Prostate gland (tissue), 2 donors: ENCODE measurements at regions not wholly inside any gene's neighbourhood (a gene's known extent, or its start where the extent isn't known, plus 50 kb on each side); places are given as distances from the start of the nearest gene placed in this dataset.

Experiments used
- DNase-seq: peaks from one replicate; pipeline ENCODE4 v3.0.0-alpha.2; 2019; ENCODE audit warnings: low spot score
- H3K27ac ChIP-seq, 2 donors: fragments of 200-600 bp; sonication (generic); 2 replicates each; pipeline ENCODE4 v1.5.1; 2017 to 2019
- H3K27me3 ChIP-seq: fragments of 200-600 bp; sonication (generic); replicated peaks from 2 replicates; pipeline ENCODE4 v1.5.1; 2019; ENCODE audit not compliant: insufficient read depth
- H3K36me3 ChIP-seq, 2 donors: fragments of 200-600 bp; sonication (generic); 1 replicate in 1 of 2; 2 replicates in 1 of 2; pipeline versions ENCODE4 v1.5.1 to v1.8.1; 2017 to 2019
- H3K4me1 ChIP-seq: fragments of 200-600 bp; sonication (generic); replicated peaks from 2 replicates; pipeline ENCODE4 v1.5.1; 2019
- H3K4me3 ChIP-seq, 2 donors: fragments of 200-600 bp; sonication (generic); 2 replicates each; pipeline ENCODE4 v1.5.1; 2017 to 2019
- H3K9me3 ChIP-seq: fragments of 200-600 bp; sonication (generic); 2 replicates; pipeline ENCODE4 v1.5.1; 2017
- POLR2A ChIP-seq: fragments of 450-650 bp; IDR thresholded peaks from one replicate; pipeline ENCODE4 v1.6.1; 2016; ENCODE audit warnings: antibody characterized with exemption, mild to moderate bottlenecking
- POLR2AphosphoS5 ChIP-seq: sonication (generic); formaldehyde crosslinking; IDR thresholded peaks from one replicate; pipeline ENCODE4 v1.6.1; 2017; ENCODE audit warnings: antibody characterized with exemption
- WGBS: methylation state at CpG from one replicate; pipeline ENCODE4 v1.1.5; 2018; 5-methylcytosine and 5-hydroxymethylcytosine counted together
- intact Hi-C: fragments of 100-400 bp; cut with DNase I; formaldehyde crosslinking; loops from one replicate; pipeline ENCODE4 v1.14.2; 2022
- TF ChIP-seq, protein P1 (sequence below), 4 experiments: fragments of 200-600 bp in 2 of 4; fragments of 450-650 bp in 2 of 4; sonication (generic) in 2 of 4; IDR thresholded peaks; 1 replicate in 3 of 4; 2 replicates in 1 of 4; pipeline ENCODE4 v1.5.1; 2016 to 2019; ENCODE audit warnings: antibody characterized with exemption in 4 of 4, mild to moderate bottlenecking in 2 of 4, moderate library complexity in 2 of 4

DNA sequence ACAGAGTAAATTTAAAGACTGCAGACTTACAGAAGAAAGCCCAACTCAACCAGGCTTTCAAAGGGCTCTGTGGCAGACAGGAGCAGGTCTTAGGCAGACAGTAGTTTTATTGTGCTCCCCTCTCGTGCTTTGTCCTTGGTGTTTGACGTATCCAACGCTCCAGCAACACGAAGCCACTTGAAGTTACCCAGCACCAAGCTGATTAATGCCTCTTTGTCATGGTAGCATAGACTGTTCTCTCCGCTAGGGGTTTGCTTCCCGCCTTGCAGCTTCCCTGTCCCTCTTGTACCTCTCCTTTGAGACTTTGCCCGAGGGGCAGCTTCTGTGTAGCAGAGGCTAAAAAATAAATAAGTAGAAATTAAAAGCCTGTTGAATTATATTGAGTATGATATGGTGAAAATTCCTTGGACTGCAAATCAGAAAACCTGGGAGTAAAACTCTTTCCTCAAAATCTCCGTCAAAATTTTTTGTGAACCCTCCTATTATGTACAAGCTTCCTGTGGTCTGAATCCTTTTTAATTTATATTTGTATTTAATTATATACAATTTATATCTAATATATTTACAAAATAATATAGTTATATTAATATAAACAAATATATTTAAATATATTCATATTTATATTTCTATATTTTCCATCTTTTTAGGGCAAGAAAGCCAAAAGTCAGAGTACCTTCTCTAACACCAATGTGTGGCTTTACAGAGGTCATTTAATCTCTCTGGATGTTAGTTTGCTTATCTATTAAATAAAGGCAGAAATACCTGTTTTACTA, 405.4 kb downstream of the DMAC1 start:
- Histone ChIP-seq H3K27ac (no peak overlapping the region), H3K4me3 (no peak overlapping the region), H3K27me3 (no peaks in the 10 kb centered on the region), H3K4me1 (no peaks in the 10 kb centered on the region), H3K9me3 (no peaks in the 10 kb centered on the region), H3K36me3 (no peaks in the 10 kb centered on the region)
- intact Hi-C loops, result no loop called here
- TF ChIP-seq POLR2AphosphoS5, result no peak
- TF ChIP-seq, protein P1, sequence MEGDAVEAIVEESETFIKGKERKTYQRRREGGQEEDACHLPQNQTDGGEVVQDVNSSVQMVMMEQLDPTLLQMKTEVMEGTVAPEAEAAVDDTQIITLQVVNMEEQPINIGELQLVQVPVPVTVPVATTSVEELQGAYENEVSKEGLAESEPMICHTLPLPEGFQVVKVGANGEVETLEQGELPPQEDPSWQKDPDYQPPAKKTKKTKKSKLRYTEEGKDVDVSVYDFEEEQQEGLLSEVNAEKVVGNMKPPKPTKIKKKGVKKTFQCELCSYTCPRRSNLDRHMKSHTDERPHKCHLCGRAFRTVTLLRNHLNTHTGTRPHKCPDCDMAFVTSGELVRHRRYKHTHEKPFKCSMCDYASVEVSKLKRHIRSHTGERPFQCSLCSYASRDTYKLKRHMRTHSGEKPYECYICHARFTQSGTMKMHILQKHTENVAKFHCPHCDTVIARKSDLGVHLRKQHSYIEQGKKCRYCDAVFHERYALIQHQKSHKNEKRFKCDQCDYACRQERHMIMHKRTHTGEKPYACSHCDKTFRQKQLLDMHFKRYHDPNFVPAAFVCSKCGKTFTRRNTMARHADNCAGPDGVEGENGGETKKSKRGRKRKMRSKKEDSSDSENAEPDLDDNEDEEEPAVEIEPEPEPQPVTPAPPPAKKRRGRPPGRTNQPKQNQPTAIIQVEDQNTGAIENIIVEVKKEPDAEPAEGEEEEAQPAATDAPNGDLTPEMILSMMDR (IDR thresholded peaks at IDR 0.05), result no peak
- TF ChIP-seq POLR2A, result no peak
- 62% methylated on average over 8 of the region's 8 CpGs for WGBS
- no peak for DNase-seq

DNA sequence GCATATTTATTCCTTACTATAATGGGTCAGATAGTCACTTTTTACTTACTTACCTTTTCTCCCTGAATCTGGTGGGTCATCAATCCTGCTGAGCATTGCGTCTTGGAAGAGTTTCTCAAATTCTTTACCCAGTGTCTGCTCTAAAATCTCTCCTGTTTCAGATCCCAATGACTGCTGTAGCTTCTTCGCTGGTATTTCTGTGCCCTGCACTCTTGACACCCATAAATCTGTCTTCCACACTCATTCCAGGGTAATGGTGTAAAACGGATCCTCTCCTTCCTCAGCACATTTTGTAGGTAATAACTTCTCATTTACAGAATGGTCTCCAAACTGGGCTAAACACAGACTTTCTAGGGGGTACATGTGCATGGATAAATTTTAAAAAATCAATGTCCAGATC, 407.4 kb downstream of the DMAC1 start:
- no peak overlapping the region for H3K4me3 ChIP-seq
- no peaks in the 10 kb centered on the region for H3K27me3 ChIP-seq
- no peaks in the 10 kb centered on the region for H3K36me3 ChIP-seq
- intact Hi-C loops, result no loop called here
- no peaks in the 10 kb centered on the region for H3K4me1 ChIP-seq
- TF ChIP-seq, protein P1 (IDR thresholded peaks at IDR 0.05), result no peak
- TF ChIP-seq POLR2A (no peak), POLR2AphosphoS5 (no peak)
- H3K27ac ChIP-seq, result no peak overlapping the region
- DNase-seq, result no peak
- no peaks in the 10 kb centered on the region for H3K9me3 ChIP-seq
- 71% methylated on average over 3 of the region's 3 CpGs for WGBS

DNA sequence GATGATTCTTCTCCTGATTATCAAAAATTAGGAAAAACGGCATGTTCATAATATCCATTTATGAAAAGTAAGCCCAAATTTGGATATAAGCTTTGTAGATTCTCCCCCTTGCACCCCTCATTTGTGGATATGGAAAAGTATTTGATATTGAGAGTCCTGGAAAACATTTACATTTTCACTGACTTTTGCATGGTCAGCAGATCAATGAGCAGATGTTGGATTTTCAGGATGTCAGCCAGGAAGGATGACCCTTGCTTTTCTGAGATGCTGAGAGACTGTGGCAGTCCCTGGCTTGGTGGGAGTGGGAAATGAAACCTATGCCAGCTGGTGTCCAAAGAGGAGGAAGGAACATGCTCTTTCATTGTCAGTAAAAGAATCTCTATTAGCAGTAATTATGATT, 410.8 kb downstream of the DMAC1 start:
- intact Hi-C loops, result no loop called here
- no peak overlapping the region for H3K4me3 ChIP-seq
- H3K27me3 ChIP-seq, result no peaks in the 10 kb centered on the region
- DNase-seq, result no peak
- H3K36me3 ChIP-seq, result no peaks in the 10 kb centered on the region
- H3K27ac ChIP-seq, result no peak overlapping the region
- no peaks in the 10 kb centered on the region for H3K4me1 ChIP-seq
- TF ChIP-seq POLR2A (no peak), POLR2AphosphoS5 (no peak)
- TF ChIP-seq, protein P1 (IDR thresholded peaks at IDR 0.05), result no peak
- 97% methylated on average over 1 of the region's 1 CpG for WGBS
- no peaks in the 10 kb centered on the region for H3K9me3 ChIP-seq

DNA sequence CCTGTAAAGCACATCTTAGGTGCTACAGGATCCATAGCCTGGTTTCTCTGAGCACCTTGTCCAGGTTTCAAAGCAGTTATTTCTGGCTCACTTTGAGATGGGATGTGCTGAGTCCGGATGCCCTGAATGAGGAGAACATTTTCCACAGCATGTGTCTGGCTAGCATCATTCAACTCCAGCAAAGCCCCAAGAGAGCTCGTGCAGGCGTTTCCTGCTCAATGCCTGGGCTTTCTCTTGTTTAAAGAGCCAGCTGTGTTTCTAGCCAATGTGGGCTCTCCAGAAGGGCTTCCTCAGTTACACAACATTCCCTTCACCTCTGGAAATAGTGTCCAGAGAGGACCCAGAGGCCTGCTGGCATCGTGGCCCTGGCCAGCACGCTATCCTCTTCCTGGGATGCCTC, 411.7 kb downstream of the DMAC1 start:
- H3K4me1 ChIP-seq, result no peaks in the 10 kb centered on the region
- TF ChIP-seq POLR2AphosphoS5 (no peak), POLR2A (no peak)
- TF ChIP-seq, protein P1 (IDR thresholded peaks at IDR 0.05), result no peak
- H3K4me3 ChIP-seq, result no peak overlapping the region
- no peaks in the 10 kb centered on the region for H3K27me3 ChIP-seq
- H3K36me3 ChIP-seq, result no peaks in the 10 kb centered on the region
- no peaks in the 10 kb centered on the region for H3K9me3 ChIP-seq
- no peak for DNase-seq
- intact Hi-C loops, result no loop called here
- WGBS, result 68% methylated on average over 5 of the region's 5 CpGs
- H3K27ac ChIP-seq, result no peak overlapping the region

DNA sequence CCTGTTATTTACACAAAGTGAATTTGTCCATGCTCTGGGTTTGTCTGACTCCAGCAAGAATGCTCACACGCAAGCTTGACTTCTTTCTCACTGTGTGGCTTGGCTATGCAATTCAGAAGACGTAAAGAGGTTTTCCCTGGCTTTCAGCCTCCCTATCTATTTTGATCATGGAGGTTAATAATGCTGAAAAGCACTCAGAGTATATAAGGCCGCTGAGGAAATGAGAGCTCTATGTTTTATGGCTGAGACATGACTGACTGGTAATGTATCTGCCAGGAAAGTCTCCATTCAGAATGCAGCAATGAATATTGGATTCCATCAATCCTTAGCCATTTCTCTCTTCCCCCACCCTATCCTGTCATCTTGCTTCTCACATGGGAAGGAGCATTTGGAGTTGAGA, 417.3 kb downstream of the DMAC1 start:
- H3K4me1 ChIP-seq, result no peaks in the 10 kb centered on the region
- intact Hi-C loops, result no loop called here
- no peaks in the 10 kb centered on the region for H3K36me3 ChIP-seq
- TF ChIP-seq POLR2AphosphoS5, result no peak
- TF ChIP-seq, protein P1 (IDR thresholded peaks at IDR 0.05), result no peak
- TF ChIP-seq POLR2A, result no peak
- WGBS, result 69% methylated on average over 3 of the region's 3 CpGs
- no peak overlapping the region for H3K27ac ChIP-seq
- H3K4me3 ChIP-seq, result no peak overlapping the region
- DNase-seq, result no peak
- no peaks in the 10 kb centered on the region for H3K27me3 ChIP-seq
- H3K9me3 ChIP-seq, result no peaks in the 10 kb centered on the region
